ENCODE measurements at regions not wholly inside any gene's neighbourhood (a gene's known extent, or its start where the extent isn't known, plus 50 kb on each side); places are given as distances from the start of the nearest gene placed in this dataset.

DNA sequence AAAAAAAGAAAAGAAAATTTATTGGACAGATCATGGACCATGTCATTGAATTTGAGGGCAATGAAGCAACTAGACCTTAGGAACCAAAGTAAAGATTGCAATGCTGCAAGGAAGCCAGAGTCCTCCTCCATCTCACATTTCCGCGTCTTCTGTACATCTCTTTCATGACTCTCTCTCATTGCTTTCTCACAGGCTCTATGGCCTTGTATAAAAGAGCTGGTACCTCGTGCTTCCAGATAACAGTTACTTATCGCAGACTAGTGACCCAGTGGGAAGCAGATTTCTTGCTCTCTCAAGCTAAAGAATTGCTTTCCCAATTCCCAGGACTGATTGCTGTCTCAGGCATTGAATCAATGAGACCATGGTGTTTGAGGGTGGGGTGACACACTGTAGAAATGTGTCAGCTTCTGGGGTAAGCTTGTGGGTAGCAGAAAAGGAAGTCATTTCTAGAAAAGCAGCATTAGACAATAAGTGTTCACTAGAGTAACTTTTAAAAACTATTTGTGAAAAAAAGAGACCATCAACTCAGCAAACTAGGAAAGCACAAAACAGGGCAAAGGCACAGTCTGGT, 635.3 kb downstream of the UTRN start:
- peaks cover 3 to 5% of the 10 kb centered on the region in 2 experiments for H3K9me3 Mint-ChIP-seq
- Histone ChIP-seq H3K4me1 (ENCODE audit: insufficient read depth, low read length) (peaks cover 3% of the 10 kb centered on the region), H2BK120ac (ENCODE audit: low read depth, low read length, poor library complexity, severe bottlenecking) (no peak overlapping the region), H3K27me3 (ENCODE audit: insufficient read depth, low read length) (no peaks in the 10 kb centered on the region), H3K4me2 (ENCODE audit: insufficient read depth, insufficient read length, low read length) (no peak overlapping the region), H3K4ac (ENCODE audit: low read depth, low read length) (no peak overlapping the region), H3K27ac (ENCODE audit: insufficient read length, low read depth, low read length) (no peak overlapping the region), H3K79me1 (ENCODE audit: insufficient read depth, low read depth, low read length, poor library complexity, severe bottlenecking) (no peaks in the 10 kb centered on the region), H4K91ac (ENCODE audit: insufficient read length, low read depth, low read length) (no peak overlapping the region), H2BK20ac (ENCODE audit: low read depth, low read length, poor library complexity, severe bottlenecking) (no peak overlapping the region), H3K9ac (ENCODE audit: extremely low read depth, insufficient read length, low read length) (no peak overlapping the region), H2BK5ac (ENCODE audit: insufficient read length, low read length) (no peak overlapping the region), H4K5ac (ENCODE audit: insufficient read length, low read depth, low read length) (no peak overlapping the region), H3K56ac (ENCODE audit: insufficient read length, low read depth, low read length) (no peak overlapping the region), H3K18ac (ENCODE audit: insufficient read length, low read depth, low read length) (no peak overlapping the region), H2BK15ac (ENCODE audit: low read depth, low read length) (no peak overlapping the region), H4K20me1 (ENCODE audit: control insufficient read depth, insufficient read depth, insufficient read length) (no peaks in the 10 kb centered on the region), H3T11ph (ENCODE audit: low read length) (no peak overlapping the region), H3K23me2 (ENCODE audit: insufficient read length, low read depth, low read length, poor library complexity, severe bottlenecking) (no peaks in the 10 kb centered on the region), H3K14ac (ENCODE audit: insufficient read depth, low read length) (no peak overlapping the region), H2BK12ac (ENCODE audit: insufficient read length, low read depth, low read length) (no peak overlapping the region), H2AK5ac (ENCODE audit: insufficient read length, low read length) (no peak overlapping the region), H4K8ac (replicated peaks; ENCODE audit: insufficient read length, low read depth, low read length) (no peak overlapping the region), H2AFZ (ENCODE audit: low read length) (no peak overlapping the region), H3K79me2 (ENCODE audit: insufficient read depth, low read length) (no peaks in the 10 kb centered on the region), H3K9me3 (ENCODE audit: control insufficient read depth, low read depth, low read length) (peaks cover 5% of the 10 kb centered on the region), H3K23ac (ENCODE audit: insufficient read length, low read depth, low read length) (no peak overlapping the region)
- TF ChIP-seq, protein P1, sequence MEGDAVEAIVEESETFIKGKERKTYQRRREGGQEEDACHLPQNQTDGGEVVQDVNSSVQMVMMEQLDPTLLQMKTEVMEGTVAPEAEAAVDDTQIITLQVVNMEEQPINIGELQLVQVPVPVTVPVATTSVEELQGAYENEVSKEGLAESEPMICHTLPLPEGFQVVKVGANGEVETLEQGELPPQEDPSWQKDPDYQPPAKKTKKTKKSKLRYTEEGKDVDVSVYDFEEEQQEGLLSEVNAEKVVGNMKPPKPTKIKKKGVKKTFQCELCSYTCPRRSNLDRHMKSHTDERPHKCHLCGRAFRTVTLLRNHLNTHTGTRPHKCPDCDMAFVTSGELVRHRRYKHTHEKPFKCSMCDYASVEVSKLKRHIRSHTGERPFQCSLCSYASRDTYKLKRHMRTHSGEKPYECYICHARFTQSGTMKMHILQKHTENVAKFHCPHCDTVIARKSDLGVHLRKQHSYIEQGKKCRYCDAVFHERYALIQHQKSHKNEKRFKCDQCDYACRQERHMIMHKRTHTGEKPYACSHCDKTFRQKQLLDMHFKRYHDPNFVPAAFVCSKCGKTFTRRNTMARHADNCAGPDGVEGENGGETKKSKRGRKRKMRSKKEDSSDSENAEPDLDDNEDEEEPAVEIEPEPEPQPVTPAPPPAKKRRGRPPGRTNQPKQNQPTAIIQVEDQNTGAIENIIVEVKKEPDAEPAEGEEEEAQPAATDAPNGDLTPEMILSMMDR (conservative IDR thresholded peaks at IDR 0.05) = no peak
- WGBS (ENCODE audit: extremely low coverage, insufficient read length, low lambda C conversion rate) = no CpG with 5 or more reads among the region's 4 CpGs
- DNase-seq = no peak
- peaks cover 17 to 23% (median 23%) of the 10 kb centered on the region in 3 experiments for H3K36me3 Mint-ChIP-seq (ENCODE audit: insufficient read depth in 1 of 3, low read depth in 3 of 3)
- H3K27me3 Mint-ChIP-seq (ENCODE audit: low read depth) = peaks cover 6% of the 10 kb centered on the region
- peaks cover 24 to 29% of the 10 kb centered on the region in 2 experiments for H3K4me1 Mint-ChIP-seq
- H3K4me3 Mint-ChIP-seq = no peak overlapping the region
- H3K27ac Mint-ChIP-seq = peak overlapping the region in 2 of 3 experiments; percentile 3 to 46; a peak in 4 of 7 replicates

Data from H9 (cell line).